Duodenal mucosa (tissue), 2 donors: ENCODE measurements at regions not wholly inside any gene's neighbourhood (a gene's known extent, or its start where the extent isn't known, plus 50 kb on each side); places are given as distances from the start of the nearest gene placed in this dataset.
"Not testable (repeated sequence)": the region's sequence is repeated elsewhere in the genome, so short reads cannot be mapped to it uniquely, and the experiment has no call there.

ENCODE experiments used
- H3K27ac ChIP-seq: one replicate; pipeline ENCODE4 v1.7.0; 2013; ENCODE audit warnings: low read depth, low read length
- H3K27me3 ChIP-seq, 2 donors: one replicate each; pipeline ENCODE4 v1.7.0; 2013; ENCODE audit warnings: low read length in 2 of 2, control low read depth in 1 of 2; ENCODE audit not compliant: insufficient read depth in 2 of 2, control insufficient read depth in 1 of 2
- H3K36me3 ChIP-seq, 2 donors: one replicate each; pipeline ENCODE4 v1.7.0; 2013; ENCODE audit warnings: low read length in 2 of 2, control low read depth in 1 of 2; ENCODE audit not compliant: insufficient read depth in 2 of 2, control insufficient read depth in 1 of 2
- H3K4me1 ChIP-seq, 2 donors: one replicate each; pipeline ENCODE4 v1.7.0; 2013; ENCODE audit warnings: low read length in 2 of 2, control low read depth in 1 of 2; ENCODE audit not compliant: insufficient read depth in 2 of 2, control insufficient read depth in 1 of 2
- H3K4me3 ChIP-seq, 2 donors: one replicate each; pipeline ENCODE4 v1.7.0; 2013; ENCODE audit warnings: low read length in 2 of 2, low read depth in 1 of 2
- H3K9ac ChIP-seq, 2 donors: one replicate each; pipeline ENCODE4 v1.7.0; 2013; ENCODE audit warnings: low read length in 2 of 2, low read depth in 1 of 2
- H3K9me3 ChIP-seq, 2 donors: one replicate each; pipeline ENCODE4 v1.7.0; 2013; ENCODE audit warnings: low read length in 2 of 2, control low read depth in 1 of 2; ENCODE audit not compliant: control insufficient read depth in 1 of 2

GRCh38 chr1:218930000-218930399, 243.7 kb upstream of the LYPLAL1 start:
- H3K4me3 ChIP-seq = no peak overlapping the region
- H3K36me3 ChIP-seq = no peaks in the 10 kb centered on the region
- H3K9me3 ChIP-seq = no peaks in the 10 kb centered on the region
- H3K4me1 ChIP-seq = no peaks in the 10 kb centered on the region
- H3K27ac ChIP-seq = no peak overlapping the region
- H3K27me3 ChIP-seq = no peaks in the 10 kb centered on the region
- H3K9ac ChIP-seq = no peak overlapping the region

GRCh38 chr1:218930472-218931241, 243.0 kb upstream of the LYPLAL1 start:
- H3K27me3 ChIP-seq = no peaks in the 10 kb centered on the region
- no peak overlapping the region for H3K9ac ChIP-seq
- H3K9me3 ChIP-seq = no peaks in the 10 kb centered on the region
- H3K36me3 ChIP-seq = no peaks in the 10 kb centered on the region
- no peaks in the 10 kb centered on the region for H3K4me1 ChIP-seq
- H3K27ac ChIP-seq = no peak overlapping the region
- no peak overlapping the region for H3K4me3 ChIP-seq

- H3K4me1 ChIP-seq = no peaks in the 10 kb centered on the region
- H3K9me3 ChIP-seq = no peaks in the 10 kb centered on the region
- no peaks in the 10 kb centered on the region for H3K36me3 ChIP-seq
- no peak overlapping the region for H3K27ac ChIP-seq
- no peak overlapping the region for H3K4me3 ChIP-seq
- no peaks in the 10 kb centered on the region for H3K27me3 ChIP-seq
- no peak overlapping the region for H3K9ac ChIP-seq
Observed at GRCh38 chr1:218931324-218931723, 242.4 kb upstream of the LYPLAL1 start.

- Histone ChIP-seq H3K4me3 (no peak overlapping the region), H3K36me3 (no peaks in the 10 kb centered on the region), H3K27me3 (no peaks in the 10 kb centered on the region), H3K9ac (no peak overlapping the region), H3K4me1 (no peaks in the 10 kb centered on the region), H3K27ac (no peak overlapping the region), H3K9me3 (no peaks in the 10 kb centered on the region)
Observed at GRCh38 chr1:218933513-218933912, 240.2 kb upstream of the LYPLAL1 start.

GRCh38 chr1:218935408-218935807, 238.3 kb upstream of the LYPLAL1 start:
- H3K27ac ChIP-seq, H3K4me3 ChIP-seq, H3K4me1 ChIP-seq, H3K9me3 ChIP-seq, H3K36me3 ChIP-seq, H3K27me3 ChIP-seq, H3K9ac ChIP-seq: not testable (repeated sequence)

- Histone ChIP-seq H3K4me1 (no peaks in the 10 kb centered on the region), H3K9me3 (no peaks in the 10 kb centered on the region), H3K27ac (no peak overlapping the region), H3K36me3 (no peaks in the 10 kb centered on the region), H3K27me3 (no peaks in the 10 kb centered on the region), H3K9ac (no peak overlapping the region), H3K4me3 (no peak overlapping the region)
Observed at GRCh38 chr1:218938259-218938658, 235.4 kb upstream of the LYPLAL1 start.

GRCh38 chr1:218939095-218939494, 234.6 kb upstream of the LYPLAL1 start:
- Histone ChIP-seq H3K27ac (no peak overlapping the region), H3K9me3 (no peaks in the 10 kb centered on the region), H3K4me3 (no peak overlapping the region), H3K27me3 (no peaks in the 10 kb centered on the region), H3K36me3 (no peaks in the 10 kb centered on the region), H3K4me1 (no peaks in the 10 kb centered on the region), H3K9ac (no peak overlapping the region)

GRCh38 chr1:218942431-218942830, 231.2 kb upstream of the LYPLAL1 start:
- H3K36me3 ChIP-seq = no peaks in the 10 kb centered on the region
- no peaks in the 10 kb centered on the region for H3K9me3 ChIP-seq
- no peaks in the 10 kb centered on the region for H3K4me1 ChIP-seq
- H3K4me3 ChIP-seq = no peak overlapping the region
- no peak overlapping the region for H3K9ac ChIP-seq
- H3K27me3 ChIP-seq = no peaks in the 10 kb centered on the region
- no peak overlapping the region for H3K27ac ChIP-seq

- Histone ChIP-seq H3K27ac (no peak overlapping the region), H3K4me3 (no peak overlapping the region), H3K36me3 (no peaks in the 10 kb centered on the region), H3K9ac (no peak overlapping the region), H3K9me3 (no peaks in the 10 kb centered on the region), H3K4me1 (no peaks in the 10 kb centered on the region), H3K27me3 (no peaks in the 10 kb centered on the region)
Observed at GRCh38 chr1:218943371-218943770, 230.3 kb upstream of the LYPLAL1 start.

GRCh38 chr1:218945050-218945449, 228.6 kb upstream of the LYPLAL1 start:
- no peak overlapping the region for H3K4me3 ChIP-seq
- H3K9ac ChIP-seq = no peak overlapping the region
- no peaks in the 10 kb centered on the region for H3K4me1 ChIP-seq
- H3K36me3 ChIP-seq = no peaks in the 10 kb centered on the region
- H3K27ac ChIP-seq = no peak overlapping the region
- H3K9me3 ChIP-seq = no peaks in the 10 kb centered on the region
- no peaks in the 10 kb centered on the region for H3K27me3 ChIP-seq
